Right lobe of liver (tissue), 6 donors: ENCODE measurements at regions not wholly inside any gene's neighbourhood (a gene's known extent, or its start where the extent isn't known, plus 50 kb on each side); places are given as distances from the start of the nearest gene placed in this dataset.
"Not testable (repeated sequence)": the region's sequence is repeated elsewhere in the genome, so short reads cannot be mapped to it uniquely, and the experiment has no call there.

ENCODE experiments used
- ATAC-seq, 4 donors: fragments of 200-7000 bp; cut with Tn5 transposase; one replicate each; pipeline ENCODE4 v1.9.1; 2020; ENCODE audit warnings: mild to moderate bottlenecking in 4 of 4, moderate library complexity in 4 of 4
- DNase-seq, 3 donors: peaks; one replicate each; pipeline ENCODE4 v3.0.0-alpha.2; 2020
- H3K27ac ChIP-seq, 3 donors: fragments of 200-600 bp; one replicate each; pipeline ENCODE4 v1.8.0; 2022
- H3K27me3 ChIP-seq, 2 donors: fragments of 200-600 bp; one replicate each; pipeline ENCODE4 v1.8.0; 2022
- H3K36me3 ChIP-seq, 4 donors: fragments of 200-600 bp; sonication (generic) in 1 of 4; one replicate each; pipeline versions ENCODE4 v1.5.1 to v1.8.0; 2017 to 2022; ENCODE audit warnings: control low read depth in 1 of 4
- H3K4me1 ChIP-seq, 4 donors: fragments of 200-600 bp; sonication (generic) in 1 of 4; one replicate each; pipeline versions ENCODE4 v1.5.1 to v1.8.0; 2017 to 2022; ENCODE audit warnings: control low read depth in 1 of 4
- H3K4me3 ChIP-seq, 3 donors: fragments of 200-600 bp; one replicate each; pipeline ENCODE4 v1.8.0; 2022
- H3K9me3 ChIP-seq, 4 donors: fragments of 200-600 bp; sonication (generic) in 1 of 4; one replicate each; pipeline versions ENCODE4 v1.5.1 to v1.8.0; 2017 to 2022; ENCODE audit warnings: control low read depth in 1 of 4
- CTCF ChIP-seq, 4 donors: fragments of 200-600 bp in 3 of 4; fragments of 450-650 bp in 1 of 4; IDR thresholded peaks; one replicate each; pipeline versions ENCODE4 v1.5.1 to v1.8.0; 2016 to 2022; ENCODE audit warnings: antibody characterized with exemption in 4 of 4, mild to moderate bottlenecking in 2 of 4
- POLR2A ChIP-seq: fragments of 450-650 bp; IDR thresholded peaks from one replicate; pipeline ENCODE4 v1.6.1; 2017; ENCODE audit warnings: antibody characterized with exemption, mild to moderate bottlenecking
- WGBS: methylation state at CpG from one replicate; pipeline ENCODE4 v1.1.6; 2018; ENCODE audit warnings: low coverage, low lambda C conversion rate; ENCODE audit not compliant: insufficient coverage; ENCODE audit errors: missing lambda C conversion rate; 5-methylcytosine and 5-hydroxymethylcytosine counted together
- intact Hi-C, 2 donors: fragments of 100-400 bp; cut with DNase I; formaldehyde crosslinking; loops; one replicate each; pipeline versions ENCODE4 v1.11.2 to v1.14.1; 2022
- donor health status: DM: no; HTN: yes; CAD: no.
- donor health status: DM: no; HTN: no; CAD: no.
- donor health status: DM: no; HTN: no; CAD: no.
- donor health status: DM: no; HTN: yes; CAD: no.
- donor health status: DM: no; HTN: yes; CAD: no.

GRCh38 chr11:130535520-130535919 is 87.1 kb downstream of the ADAMTS15 start:
- H3K9me3 ChIP-seq, result no peaks in the 10 kb centered on the region
- DNase-seq, result no peak
- 50% methylated on average over 5 of the region's 6 CpGs for WGBS
- intact Hi-C loops, result no loop called here
- no peaks in the 10 kb centered on the region for H3K4me1 ChIP-seq
- ATAC-seq, result no peak
- H3K27me3 ChIP-seq, result no peaks in the 10 kb centered on the region
- no peak overlapping the region for H3K27ac ChIP-seq
- TF ChIP-seq CTCF (IDR thresholded peaks at IDR 0.05) (no peak), POLR2A (no peak)
- H3K36me3 ChIP-seq, result no peaks in the 10 kb centered on the region
- no peak overlapping the region for H3K4me3 ChIP-seq

GRCh38 chr11:130536106-130537040 is 87.9 kb downstream of the ADAMTS15 start:
- Histone ChIP-seq H3K4me3 (no peak overlapping the region), H3K4me1 (no peaks in the 10 kb centered on the region), H3K27ac (no peak overlapping the region), H3K36me3 (no peaks in the 10 kb centered on the region), H3K27me3 (no peaks in the 10 kb centered on the region), H3K9me3 (no peaks in the 10 kb centered on the region)
- ATAC-seq, result no peak
- WGBS, result 47% methylated on average over 10 of the region's 11 CpGs
- DNase-seq, result no peak
- no peak for TF ChIP-seq POLR2A
- no peak for TF ChIP-seq CTCF (IDR thresholded peaks at IDR 0.05)
- intact Hi-C loops, result no loop called here

GRCh38 chr11:130539680-130540079 is 91.2 kb downstream of the ADAMTS15 start:
- WGBS, result 85% methylated on average over 1 of the region's 1 CpG

GRCh38 chr11:130544266-130544665 is 95.8 kb downstream of the ADAMTS15 start:
- no peak for ATAC-seq
- WGBS, result 82% methylated on average over 1 of the region's 2 CpGs
- Histone ChIP-seq H3K4me3 (no peak overlapping the region), H3K36me3 (no peaks in the 10 kb centered on the region), H3K4me1 (no peaks in the 10 kb centered on the region), H3K9me3 (no peaks in the 10 kb centered on the region), H3K27me3 (no peaks in the 10 kb centered on the region), H3K27ac (no peak overlapping the region)
- no peak for TF ChIP-seq POLR2A
- no peak for TF ChIP-seq CTCF (IDR thresholded peaks at IDR 0.05)
- DNase-seq, result no peak
- intact Hi-C loops, result no loop called here

More at GRCh38 chr11:130539680-130540079, 91.2 kb downstream of the ADAMTS15 start:
- H3K9me3 ChIP-seq, H3K27ac ChIP-seq, intact Hi-C loops, H3K4me3 ChIP-seq, DNase-seq, H3K27me3 ChIP-seq, H3K4me1 ChIP-seq, H3K36me3 ChIP-seq, ATAC-seq: not testable (repeated sequence)

GRCh38 chr11:130545449-130546072 is 97.1 kb downstream of the ADAMTS15 start:
- no peaks in the 10 kb centered on the region for H3K9me3 ChIP-seq
- TF ChIP-seq POLR2A, result no peak
- no peak for TF ChIP-seq CTCF (IDR thresholded peaks at IDR 0.05)
- 17% methylated on average over 1 of the region's 4 CpGs for WGBS
- no peaks in the 10 kb centered on the region for H3K4me1 ChIP-seq
- ATAC-seq (no peak), DNase-seq (no peak)
- H3K4me3 ChIP-seq, result no peak overlapping the region
- no peak overlapping the region for H3K27ac ChIP-seq
- no peaks in the 10 kb centered on the region for H3K27me3 ChIP-seq
- intact Hi-C loops, result no loop called here
- no peaks in the 10 kb centered on the region for H3K36me3 ChIP-seq
